CD14-positive monocyte (primary cell): ENCODE measurements at regions not wholly inside any gene's neighbourhood (a gene's known extent, or its start where the extent isn't known, plus 50 kb on each side); places are given as distances from the start of the nearest gene placed in this dataset.

ENCODE experiments used
- DNase-seq, 3 donors: peaks; one replicate each; pipeline ENCODE4 v3.0.0-alpha.2; 2011 to 2022
- H2AFZ ChIP-seq: 2 replicates; pipeline ENCODE4 v1.6.0; 2012; ENCODE audit warnings: mild to moderate bottlenecking, low read depth, low read length, inconsistent platforms; ENCODE audit not compliant: insufficient read depth, poor library complexity, severe bottlenecking
- H3K27ac ChIP-seq, 2 donors: 1 replicate in 1 of 2; 2 replicates in 1 of 2; pipeline ENCODE4 v1.5.1; 2012 to 2013; ENCODE audit warnings: low read length in 2 of 2, control low read depth in 1 of 2, inconsistent platforms in 1 of 2, low read depth in 1 of 2, mild to moderate bottlenecking in 1 of 2
- H3K27me3 ChIP-seq, 2 donors: one replicate each; pipeline versions ENCODE4 v1.6.0 to v1.6.1; 2011 to 2013; ENCODE audit warnings: low read length in 2 of 2; ENCODE audit not compliant: control insufficient read depth in 2 of 2, insufficient read depth in 2 of 2
- H3K36me3 ChIP-seq, 2 donors: replicated peaks in 1 of 2; 1 replicate in 1 of 2; 2 replicates in 1 of 2; pipeline versions ENCODE4 v1.5.1 to v1.6.1; 2012 to 2013; ENCODE audit warnings: low read length in 2 of 2, control low read depth in 1 of 2, inconsistent platforms in 1 of 2, mild to moderate bottlenecking in 1 of 2; ENCODE audit not compliant: insufficient read depth in 2 of 2, control insufficient read depth in 1 of 2
- H3K4me1 ChIP-seq, 2 donors: 1 replicate in 1 of 2; 2 replicates in 1 of 2; pipeline versions ENCODE4 v1.5.1 to v1.6.1; 2012 to 2013; ENCODE audit warnings: low read length in 2 of 2, control low read depth in 1 of 2, inconsistent platforms in 1 of 2, mild to moderate bottlenecking in 1 of 2, moderate library complexity in 1 of 2; ENCODE audit not compliant: insufficient read depth in 2 of 2, control insufficient read depth in 1 of 2
- H3K4me2 ChIP-seq: replicated peaks from 2 replicates; pipeline ENCODE3; 2012; ENCODE audit warnings: low read length, moderate library complexity, mild to moderate bottlenecking; ENCODE audit not compliant: poor library complexity, severe bottlenecking; ENCODE audit errors: extremely low read depth
- H3K4me3 ChIP-seq, 3 experiments: fragments of 200-600 bp in 1 of 3; sonication (generic) in 1 of 3; replicated peaks in 1 of 3; 1 replicate in 2 of 3; 2 replicates in 1 of 3; pipeline ENCODE4 v1.5.1; 2011 to 2013; ENCODE audit warnings: low read length in 3 of 3, mild to moderate bottlenecking in 3 of 3, control low read depth in 2 of 3, low read depth in 2 of 3, inconsistent platforms in 1 of 3, moderate library complexity in 1 of 3
- H3K79me2 ChIP-seq: 2 replicates; pipeline ENCODE4 v1.6.0; 2012; ENCODE audit warnings: mild to moderate bottlenecking, control low read depth, inconsistent platforms, low read length, moderate library complexity; ENCODE audit not compliant: insufficient read depth
- H3K9ac ChIP-seq: 2 replicates; pipeline ENCODE4 v1.6.0; 2017; ENCODE audit warnings: low read length, mild to moderate bottlenecking; ENCODE audit not compliant: insufficient read depth, poor library complexity, severe bottlenecking
- H3K9me3 ChIP-seq, 2 donors: replicated peaks in 1 of 2; 1 replicate in 1 of 2; 2 replicates in 1 of 2; pipeline versions ENCODE4 v1.5.1 to v1.6.1; 2012 to 2013; ENCODE audit warnings: low read length in 2 of 2, control low read depth in 1 of 2; ENCODE audit not compliant: control insufficient read depth in 1 of 2, insufficient read depth in 1 of 2
- H4K20me1 ChIP-seq: 2 replicates; pipeline ENCODE4 v1.6.0; 2012; ENCODE audit warnings: mild to moderate bottlenecking, low read length, control low read depth, moderate library complexity; ENCODE audit not compliant: insufficient read depth
- H3K27ac Mint-ChIP-seq, 7 donors: one replicate each; pipeline ENCODE4 v1.8.0; 2020; ENCODE audit warnings: mild to moderate bottlenecking in 7 of 7, mixed read lengths in 7 of 7, moderate library complexity in 6 of 7, inconsistent platforms in 2 of 7
- H3K27me3 Mint-ChIP-seq, 3 donors: one replicate each; pipeline ENCODE4 v1.8.0; 2021 to 2022; ENCODE audit warnings: low read depth in 3 of 3, mild to moderate bottlenecking in 3 of 3, mixed read lengths in 3 of 3, moderate library complexity in 3 of 3, inconsistent platforms in 1 of 3
- H3K36me3 Mint-ChIP-seq, 2 donors: one replicate each; pipeline ENCODE4 v1.8.0; 2020; ENCODE audit warnings: mixed read lengths in 2 of 2, inconsistent platforms in 1 of 2, mild to moderate bottlenecking in 1 of 2
- H3K4me1 Mint-ChIP-seq: one replicate; pipeline ENCODE4 v1.8.0; 2020; ENCODE audit warnings: mild to moderate bottlenecking, mixed read lengths
- H3K4me3 Mint-ChIP-seq, 2 donors: one replicate each; pipeline ENCODE4 v1.8.0; 2020; ENCODE audit warnings: mild to moderate bottlenecking in 2 of 2, mixed read lengths in 2 of 2, moderate library complexity in 1 of 2
- H3K9me3 Mint-ChIP-seq, 7 donors: one replicate each; pipeline ENCODE4 v1.8.0; 2020 to 2022; ENCODE audit warnings: mixed read lengths in 7 of 7, mild to moderate bottlenecking in 6 of 7, moderate library complexity in 6 of 7, inconsistent platforms in 2 of 7
- CTCF ChIP-seq: fragments of 200-600 bp; IDR thresholded peaks from one replicate; pipeline ENCODE4 v1.8.0; 2022; ENCODE audit warnings: antibody characterized with exemption, mild to moderate bottlenecking
- WGBS: methylation state at CpG from one replicate; pipeline ENCODE4 v1.1.5; 2013; ENCODE audit warnings: missing lambda C conversion rate; ENCODE audit not compliant: insufficient coverage; 5-methylcytosine and 5-hydroxymethylcytosine counted together
- intact Hi-C, 2 donors: fragments of 100-400 bp; cut with micrococcal nuclease; formaldehyde crosslinking; loops; one replicate each; pipeline versions ENCODE4 v1.15.0 to v1.15.1; 2023

DNA sequence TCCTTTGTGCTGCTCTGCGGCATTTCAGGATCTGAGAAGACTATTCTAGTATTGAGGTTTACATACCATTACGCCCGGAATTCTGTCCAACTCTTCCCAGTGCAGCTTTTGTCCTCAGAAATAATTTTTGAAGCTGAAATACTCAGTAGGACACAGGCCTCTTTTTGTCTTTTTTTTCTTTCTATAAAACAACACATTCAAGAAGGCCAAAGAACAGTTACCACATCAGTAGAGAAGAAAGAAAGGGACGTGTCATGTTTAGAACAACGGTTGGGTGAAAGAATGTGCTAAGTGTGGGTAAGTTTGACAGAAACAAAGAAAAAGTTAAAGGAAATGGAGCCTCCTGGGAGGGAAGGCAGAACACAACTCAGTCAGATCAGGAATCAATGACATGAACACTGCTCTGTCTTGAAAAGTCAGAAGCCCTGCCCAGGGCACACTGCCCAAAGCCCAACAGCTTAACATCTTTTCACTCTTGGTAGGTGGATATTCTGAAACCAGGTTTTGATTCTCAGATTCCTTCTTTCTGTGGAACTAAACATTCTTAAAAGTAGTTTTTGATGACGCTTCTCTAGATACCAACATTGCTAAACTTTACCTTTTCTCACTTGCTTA, 198.6 kb upstream of the CWC22 start:
- intact Hi-C loops, result no loop called here
- no peaks in the 10 kb centered on the region for H3K4me1 Mint-ChIP-seq
- H3K4me2 ChIP-seq, result no peak overlapping the region
- H2AFZ ChIP-seq, result no peak overlapping the region
- no peaks in the 10 kb centered on the region for H3K9me3 ChIP-seq
- 87% methylated on average over 5 of the region's 6 CpGs for WGBS
- H3K36me3 Mint-ChIP-seq, result no peaks in the 10 kb centered on the region
- no peak overlapping the region for H3K9ac ChIP-seq
- no peaks in the 10 kb centered on the region for H3K4me1 ChIP-seq
- H3K36me3 ChIP-seq, result no peaks in the 10 kb centered on the region
- no peak overlapping the region for H3K4me3 Mint-ChIP-seq
- no peak for DNase-seq
- no peak overlapping the region for H3K27ac Mint-ChIP-seq
- no peaks in the 10 kb centered on the region for H3K79me2 ChIP-seq
- no peaks in the 10 kb centered on the region for H3K27me3 ChIP-seq
- H3K4me3 ChIP-seq, result no peak overlapping the region
- no peaks in the 10 kb centered on the region for H3K27me3 Mint-ChIP-seq
- H3K27ac ChIP-seq, result no peak overlapping the region
- no peak for TF ChIP-seq CTCF
- peaks cover 0 to 4% (median 0%) of the 10 kb centered on the region in 7 donors for H3K9me3 Mint-ChIP-seq
- no peaks in the 10 kb centered on the region for H4K20me1 ChIP-seq

GRCh38 chr2:180203972-180204371, 196.9 kb upstream of the CWC22 start:
- H3K9me3 ChIP-seq, result no peaks in the 10 kb centered on the region
- H2AFZ ChIP-seq, result no peak overlapping the region
- no peak for TF ChIP-seq CTCF
- H3K4me1 ChIP-seq, result no peaks in the 10 kb centered on the region
- no peaks in the 10 kb centered on the region for H4K20me1 ChIP-seq
- no peak overlapping the region for H3K9ac ChIP-seq
- no CpG with 5 or more reads among the region's 2 CpGs for WGBS
- peaks cover 0 to 1% (median 0%) of the 10 kb centered on the region in 3 donors for H3K27me3 Mint-ChIP-seq
- intact Hi-C loops, result no loop called here
- no peaks in the 10 kb centered on the region for H3K36me3 Mint-ChIP-seq
- no peaks in the 10 kb centered on the region for H3K36me3 ChIP-seq
- H3K79me2 ChIP-seq, result no peaks in the 10 kb centered on the region
- H3K27ac Mint-ChIP-seq, result no peak overlapping the region
- H3K27me3 ChIP-seq, result no peaks in the 10 kb centered on the region
- DNase-seq, result no peak
- no peak overlapping the region for H3K4me3 ChIP-seq
- no peak overlapping the region for H3K4me2 ChIP-seq
- H3K4me1 Mint-ChIP-seq, result no peaks in the 10 kb centered on the region
- H3K9me3 Mint-ChIP-seq, result peaks cover 0 to 4% (median 0%) of the 10 kb centered on the region in 7 donors
- no peak overlapping the region for H3K4me3 Mint-ChIP-seq
- H3K27ac ChIP-seq, result no peak overlapping the region
